ENCODE measurements at regions not wholly inside any gene's neighbourhood (a gene's known extent, or its start where the extent isn't known, plus 50 kb on each side); places are given as distances from the start of the nearest gene placed in this dataset.

- DNase-seq (ENCODE audit: low read depth): no peak
- no peak overlapping the region for H3K4me3 ChIP-seq (ENCODE audit: low read depth, low read length)
Observed at GRCh38 chr16:14364112-14364385, 266.0 kb downstream of the PARN start.

GRCh38 chr16:14362774-14363371 lies 267.2 kb downstream of the PARN start:
- H3K4me3 ChIP-seq (ENCODE audit: low read depth, low read length): peak overlapping the region; percentile 7
- no peak for DNase-seq (ENCODE audit: low read depth)

- DNase-seq (ENCODE audit: low read depth): no peak
- no peak overlapping the region for H3K4me3 ChIP-seq (ENCODE audit: low read depth, low read length)
Observed at GRCh38 chr16:14360326-14361037, 269.6 kb downstream of the PARN start.

- no peak for DNase-seq (ENCODE audit: low read depth)
- no peak overlapping the region for H3K4me3 ChIP-seq (ENCODE audit: low read depth, low read length)
Observed at GRCh38 chr16:14358697-14359305, 271.3 kb downstream of the PARN start.

GRCh38 chr16:14357328-14357727 lies 272.7 kb downstream of the PARN start:
- no peak overlapping the region for H3K4me3 ChIP-seq (ENCODE audit: low read depth, low read length)
- DNase-seq (ENCODE audit: low read depth): no peak

GRCh38 chr16:14356064-14356463 lies 274.0 kb downstream of the PARN start:
- no peak overlapping the region for H3K4me3 ChIP-seq (ENCODE audit: low read depth, low read length)
- DNase-seq (ENCODE audit: low read depth): no peak

- H3K4me3 ChIP-seq (ENCODE audit: low read depth, low read length): peak overlapping the region; percentile 29
Observed at GRCh38 chr16:14354561-14355351, 275.3 kb downstream of the PARN start.

GRCh38 chr16:14353340-14353739 lies 276.7 kb downstream of the PARN start:
- no peak for DNase-seq (ENCODE audit: low read depth)
- H3K4me3 ChIP-seq (ENCODE audit: low read depth, low read length): no peak overlapping the region

More at GRCh38 chr16:14354561-14355351, 275.3 kb downstream of the PARN start:
- DNase-seq (ENCODE audit: low read depth): no peak

- no peak for DNase-seq (ENCODE audit: low read depth)
- H3K4me3 ChIP-seq (ENCODE audit: low read depth, low read length): no peak overlapping the region
Observed at GRCh38 chr16:14351647-14352046, 278.4 kb downstream of the PARN start.

- no peak overlapping the region for H3K4me3 ChIP-seq (ENCODE audit: low read depth, low read length)
- DNase-seq (ENCODE audit: low read depth): no peak
Observed at GRCh38 chr16:14350626-14351025, 279.4 kb downstream of the PARN start.

- no peak for DNase-seq (ENCODE audit: low read depth)
- no peak overlapping the region for H3K4me3 ChIP-seq (ENCODE audit: low read depth, low read length)
Observed at GRCh38 chr16:14350081-14350480, 279.0 kb downstream of the MRTFB start.

- DNase-seq (ENCODE audit: low read depth): no peak
- no peak overlapping the region for H3K4me3 ChIP-seq (ENCODE audit: low read depth, low read length)
Observed at GRCh38 chr16:14347706-14348105, 276.6 kb downstream of the MRTFB start.

GRCh38 chr16:14346278-14347142 lies 275.4 kb downstream of the MRTFB start:
- no peak overlapping the region for H3K4me3 ChIP-seq (ENCODE audit: low read depth, low read length)
- no peak for DNase-seq (ENCODE audit: low read depth)

GRCh38 chr16:14345512-14346115 lies 274.5 kb downstream of the MRTFB start:
- H3K4me3 ChIP-seq (ENCODE audit: low read depth, low read length): no peak overlapping the region
- no peak for DNase-seq (ENCODE audit: low read depth)

- no peak for DNase-seq (ENCODE audit: low read depth)
- no peak overlapping the region for H3K4me3 ChIP-seq (ENCODE audit: low read depth, low read length)
Observed at GRCh38 chr16:14344945-14345344, 273.8 kb downstream of the MRTFB start.

- no peak for DNase-seq (ENCODE audit: low read depth)
- H3K4me3 ChIP-seq (ENCODE audit: low read depth, low read length): no peak overlapping the region
Observed at GRCh38 chr16:14344292-14344691, 273.2 kb downstream of the MRTFB start.

GRCh38 chr16:14341324-14342225 lies 270.5 kb downstream of the MRTFB start:
- H3K4me3 ChIP-seq (ENCODE audit: low read depth, low read length): no peak overlapping the region
- no peak for DNase-seq (ENCODE audit: low read depth)

GRCh38 chr16:14339694-14340093 lies 268.6 kb downstream of the MRTFB start:
- DNase-seq (ENCODE audit: low read depth): no peak
- no peak overlapping the region for H3K4me3 ChIP-seq (ENCODE audit: low read depth, low read length)

Data from skeletal muscle cell (primary cell).